Fibroblast of lung (primary cell): ENCODE measurements at regions not wholly inside any gene's neighbourhood (a gene's known extent, or its start where the extent isn't known, plus 50 kb on each side); places are given as distances from the start of the nearest gene placed in this dataset.

ENCODE experiments used
- CTCF ChIP-seq, 2 donors: IDR thresholded peaks in 1 of 2; conservative IDR thresholded peaks in 1 of 2; 1 replicate in 1 of 2; 2 replicates in 1 of 2; pipeline ENCODE4 v1.5.1; 2011 to 2012; ENCODE audit warnings: low read length in 2 of 2, control low read depth in 1 of 2, inconsistent platforms in 1 of 2, low read depth in 1 of 2, mild to moderate bottlenecking in 1 of 2
- EZH2 ChIP-seq: IDR thresholded peaks from 2 replicates; pipeline ENCODE4 v1.5.1; 2012; ENCODE audit warnings: low read length, control low read depth, mild to moderate bottlenecking; ENCODE audit errors: missing control alignments

- no peak for TF ChIP-seq EZH2
- no peak for TF ChIP-seq CTCF (conservative IDR thresholded peaks at IDR 0.05 in 1 of 2, IDR thresholded peaks at IDR 0.05 in 1 of 2; ENCODE audit: low read depth in 1 of 2, low read length in 2 of 2)
These were observed 559.0 kb downstream of the GALC start for GRCh38 chr14:87434011-87434410.
